HG02623 (cell line): ENCODE measurements at regions not wholly inside any gene's neighbourhood (a gene's known extent, or its start where the extent isn't known, plus 50 kb on each side); places are given as distances from the start of the nearest gene placed in this dataset.

Experiments
- ATAC-seq: cut with Tn5 transposase; IDR thresholded peaks from one replicate; pipeline ENCODE4 v1.9.1; 2021; ENCODE audit warnings: moderate library complexity; ENCODE audit not compliant: unreplicated experiment

- ATAC-seq, result no peak
Observed at GRCh38 chr9:108178318-108178717, 677.5 kb downstream of the ACTL7B start.

GRCh38 chr9:108168236-108168850, 678.8 kb upstream of the KLF4 start:
- no peak for ATAC-seq

GRCh38 chr9:108167136-108167900, 677.7 kb upstream of the KLF4 start:
- ATAC-seq, result no peak

- ATAC-seq, result no peak
Observed at GRCh38 chr9:108166519-108166918, 677.0 kb upstream of the KLF4 start.

GRCh38 chr9:108163321-108164005, 673.9 kb upstream of the KLF4 start:
- no peak for ATAC-seq

GRCh38 chr9:108162664-108163063, 673.1 kb upstream of the KLF4 start:
- no peak for ATAC-seq

GRCh38 chr9:108161503-108161902, 671.9 kb upstream of the KLF4 start:
- ATAC-seq, result no peak

- ATAC-seq, result no peak
Observed at GRCh38 chr9:108160706-108161355, 671.3 kb upstream of the KLF4 start.

GRCh38 chr9:108160039-108160438, 670.5 kb upstream of the KLF4 start:
- no peak for ATAC-seq

GRCh38 chr9:108158236-108158995, 668.8 kb upstream of the KLF4 start:
- ATAC-seq, result no peak

GRCh38 chr9:108156270-108156998, 666.9 kb upstream of the KLF4 start:
- no peak for ATAC-seq

- no peak for ATAC-seq
Observed at GRCh38 chr9:108153416-108153815, 663.8 kb upstream of the KLF4 start.

GRCh38 chr9:108150736-108151586, 661.4 kb upstream of the KLF4 start:
- no peak for ATAC-seq

- ATAC-seq, result no peak
Observed at GRCh38 chr9:108149326-108149725, 659.8 kb upstream of the KLF4 start.

GRCh38 chr9:108142504-108143201, 653.1 kb upstream of the KLF4 start:
- no peak for ATAC-seq

- no peak for ATAC-seq
Observed at GRCh38 chr9:108142142-108142503, 652.6 kb upstream of the KLF4 start.

GRCh38 chr9:108139900-108140299, 650.3 kb upstream of the KLF4 start:
- ATAC-seq, result no peak

GRCh38 chr9:108138516-108138915, 648.9 kb upstream of the KLF4 start:
- ATAC-seq, result no peak

GRCh38 chr9:108136656-108137055, 647.1 kb upstream of the KLF4 start:
- ATAC-seq, result no peak
